ENCODE measurements at regions not wholly inside any gene's neighbourhood (a gene's known extent, or its start where the extent isn't known, plus 50 kb on each side); places are given as distances from the start of the nearest gene placed in this dataset.

DNA sequence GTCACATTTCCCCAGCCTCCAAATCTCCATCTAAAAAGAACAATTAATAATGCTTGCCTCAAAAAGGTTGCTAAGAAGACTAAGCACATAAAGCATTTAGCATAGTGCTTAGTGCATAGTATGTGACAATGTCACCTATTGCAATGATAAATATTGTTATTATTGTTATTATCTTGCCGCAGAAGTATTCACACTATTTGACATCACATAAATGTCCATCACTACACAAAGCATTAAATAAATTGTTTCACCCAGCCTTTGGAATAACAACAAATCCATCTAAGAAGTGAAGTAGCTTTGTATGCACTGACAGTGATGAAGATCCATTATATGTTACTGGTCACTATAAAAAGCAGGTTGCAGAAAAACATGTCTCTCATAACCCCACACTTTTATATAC is 2263.9 kb upstream of the WWC1 start:
- TF ChIP-seq, protein P1, sequence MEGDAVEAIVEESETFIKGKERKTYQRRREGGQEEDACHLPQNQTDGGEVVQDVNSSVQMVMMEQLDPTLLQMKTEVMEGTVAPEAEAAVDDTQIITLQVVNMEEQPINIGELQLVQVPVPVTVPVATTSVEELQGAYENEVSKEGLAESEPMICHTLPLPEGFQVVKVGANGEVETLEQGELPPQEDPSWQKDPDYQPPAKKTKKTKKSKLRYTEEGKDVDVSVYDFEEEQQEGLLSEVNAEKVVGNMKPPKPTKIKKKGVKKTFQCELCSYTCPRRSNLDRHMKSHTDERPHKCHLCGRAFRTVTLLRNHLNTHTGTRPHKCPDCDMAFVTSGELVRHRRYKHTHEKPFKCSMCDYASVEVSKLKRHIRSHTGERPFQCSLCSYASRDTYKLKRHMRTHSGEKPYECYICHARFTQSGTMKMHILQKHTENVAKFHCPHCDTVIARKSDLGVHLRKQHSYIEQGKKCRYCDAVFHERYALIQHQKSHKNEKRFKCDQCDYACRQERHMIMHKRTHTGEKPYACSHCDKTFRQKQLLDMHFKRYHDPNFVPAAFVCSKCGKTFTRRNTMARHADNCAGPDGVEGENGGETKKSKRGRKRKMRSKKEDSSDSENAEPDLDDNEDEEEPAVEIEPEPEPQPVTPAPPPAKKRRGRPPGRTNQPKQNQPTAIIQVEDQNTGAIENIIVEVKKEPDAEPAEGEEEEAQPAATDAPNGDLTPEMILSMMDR (IDR thresholded peaks at IDR 0.05), result no peak
- no peak for TF ChIP-seq EZH2 (IDR thresholded peaks at IDR 0.05; ENCODE audit: borderline replicate concordance, insufficient read depth, low read depth, low read length, poor library complexity, severe bottlenecking)
